SK-N-SH treated with all-trans-retinoic acid at 6 μM for 48 hours (cell line): ENCODE measurements at regions not wholly inside any gene's neighbourhood (a gene's known extent, or its start where the extent isn't known, plus 50 kb on each side); places are given as distances from the start of the nearest gene placed in this dataset.

Experiments used
- ATAC-seq: fragments of 200-7000 bp; cut with Tn5 transposase; 3 replicates; pipeline ENCODE4 v1.9.1; 2020; ENCODE audit warnings: mild to moderate bottlenecking, moderate library complexity
- BACH2 ChIP-seq: fragments of 250-450 bp; sonication (Bioruptor Pico); IDR thresholded peaks from 2 replicates; pipeline ENCODE4 v1.9.0; 2021; ENCODE audit warnings: mild to moderate bottlenecking, borderline replicate concordance
- CREB5 ChIP-seq: fragments of 250-450 bp; sonication (Bioruptor Pico); IDR thresholded peaks from 2 replicates; pipeline ENCODE4 v1.5.1; 2020; ENCODE audit warnings: low read depth, mild to moderate bottlenecking, moderate library complexity
- CSRNP3 ChIP-seq: fragments of 250-450 bp; sonication (Bioruptor Pico); IDR thresholded peaks from 2 replicates; pipeline ENCODE4 v1.5.1; 2021; ENCODE audit warnings: mild to moderate bottlenecking, moderate library complexity
- ESRRG ChIP-seq: fragments of 250-450 bp; sonication (Bioruptor Pico); IDR thresholded peaks from 2 replicates; pipeline ENCODE4 v1.6.1; 2021; ENCODE audit warnings: mild to moderate bottlenecking
- GLIS3 ChIP-seq: fragments of 250-450 bp; sonication (Bioruptor Pico); IDR thresholded peaks from 2 replicates; pipeline ENCODE4 v1.5.0; 2020; ENCODE audit warnings: mild to moderate bottlenecking, moderate library complexity
- OSR1 ChIP-seq: fragments of 250-450 bp; sonication (Bioruptor Pico); IDR thresholded peaks from 2 replicates; pipeline ENCODE4 v1.8.0; 2022; ENCODE audit warnings: moderate library complexity, mild to moderate bottlenecking, inconsistent platforms
- PATZ1 ChIP-seq: fragments of 250-450 bp; sonication (Bioruptor Pico); IDR thresholded peaks from 2 replicates; pipeline ENCODE4 v1.8.0; 2020; ENCODE audit warnings: mild to moderate bottlenecking, moderate library complexity, borderline replicate concordance
- POU6F1 ChIP-seq: fragments of 250-450 bp; sonication (Bioruptor Pico); IDR thresholded peaks from 2 replicates; pipeline ENCODE4 v1.8.0; 2021; ENCODE audit warnings: low read depth, mild to moderate bottlenecking, moderate library complexity, borderline replicate concordance
- PPARA ChIP-seq: fragments of 250-450 bp; sonication (Bioruptor Pico); IDR thresholded peaks from 2 replicates; pipeline ENCODE4 v1.5.0; 2020; ENCODE audit warnings: mild to moderate bottlenecking, borderline replicate concordance
- RARB ChIP-seq: fragments of 250-450 bp; sonication (Bioruptor Pico); IDR thresholded peaks from 2 replicates; pipeline ENCODE4 v1.8.0; 2021; ENCODE audit warnings: mild to moderate bottlenecking, moderate library complexity
- SNAI2 ChIP-seq: fragments of 250-450 bp; sonication (Bioruptor Pico); IDR thresholded peaks from 2 replicates; pipeline ENCODE4 v1.5.0; 2020; ENCODE audit warnings: mild to moderate bottlenecking, moderate library complexity
- TCF4 ChIP-seq: fragments of 250-450 bp; sonication (Bioruptor Pico); IDR thresholded peaks from 2 replicates; pipeline ENCODE4 v1.8.0; 2021; ENCODE audit warnings: mild to moderate bottlenecking, moderate library complexity, borderline replicate concordance
- TOX ChIP-seq: fragments of 250-450 bp; sonication (Bioruptor Pico); IDR thresholded peaks from 2 replicates; pipeline ENCODE4 v1.8.0; 2021; ENCODE audit warnings: mild to moderate bottlenecking, moderate library complexity, borderline replicate concordance
- TSHZ2 ChIP-seq: fragments of 250-450 bp; sonication (Bioruptor Pico); IDR thresholded peaks from 2 replicates; pipeline ENCODE4 v1.5.0; 2020; ENCODE audit warnings: mild to moderate bottlenecking, moderate library complexity
- ZFP3 ChIP-seq: fragments of 250-450 bp; sonication (Bioruptor Pico); IDR thresholded peaks from 2 replicates; pipeline ENCODE4 v1.5.0; 2020; ENCODE audit warnings: mild to moderate bottlenecking, moderate library complexity
- ZFP30 ChIP-seq: fragments of 450-650 bp; formaldehyde crosslinking; IDR thresholded peaks from 2 replicates; pipeline ENCODE4 v1.5.0; 2022; ENCODE audit warnings: mild to moderate bottlenecking, moderate library complexity
- ZNF565 ChIP-seq: fragments of 450-650 bp; formaldehyde crosslinking; conservative IDR thresholded peaks from 2 replicates; pipeline ENCODE4 v1.5.0; 2020; ENCODE audit warnings: low read depth, mild to moderate bottlenecking, moderate library complexity
- ZNF70 ChIP-seq: fragments of 450-650 bp; formaldehyde crosslinking; IDR thresholded peaks from 2 replicates; pipeline ENCODE4 v1.5.0; 2020; ENCODE audit warnings: mild to moderate bottlenecking, moderate library complexity
- ZNF8 ChIP-seq: fragments of 450-650 bp; formaldehyde crosslinking; IDR thresholded peaks from 2 replicates; pipeline ENCODE4 v1.5.0; 2020; ENCODE audit warnings: mild to moderate bottlenecking, moderate library complexity

- no peak for ATAC-seq
- TF ChIP-seq TSHZ2 (CRISPR knock-in tag) (no peak), GLIS3 (CRISPR knock-in tag) (no peak), ZFP30 (CRISPR knock-in tag) (no peak), CSRNP3 (no peak), PPARA (CRISPR knock-in tag) (no peak), TCF4 (CRISPR knock-in tag) (no peak), CREB5 (CRISPR knock-in tag) (no peak), SNAI2 (CRISPR knock-in tag) (no peak), TOX (CRISPR knock-in tag) (no peak), PATZ1 (CRISPR knock-in tag) (no peak), ZNF565 (CRISPR knock-in tag) (no peak), RARB (CRISPR knock-in tag) (no peak)
Measured at GRCh38 chr4:100083289-100083688, 107.0 kb downstream of the DDIT4L start.

- TF ChIP-seq ZFP30 (CRISPR knock-in tag) (no peak), ZNF8 (CRISPR knock-in tag) (no peak)
- ATAC-seq, result no peak
Measured at GRCh38 chr4:100082852-100083251, 107.4 kb downstream of the DDIT4L start.

GRCh38 chr4:100081491-100081890, 108.8 kb downstream of the DDIT4L start:
- no peak for ATAC-seq
- TF ChIP-seq ZFP3 (CRISPR knock-in tag), result 0 out of 2 replicates have a peak, but pooled peaks have one; percentile 14
- TF ChIP-seq PATZ1 (CRISPR knock-in tag), result no peak
- TF ChIP-seq, all 23 proteins: peak for 1

- no peak for ATAC-seq
- TF ChIP-seq TSHZ2 (CRISPR knock-in tag), result no peak
- TF ChIP-seq ESRRG (CRISPR knock-in tag), result no peak
- TF ChIP-seq ZNF70 (CRISPR knock-in tag), result no peak
- TF ChIP-seq ZFP30 (CRISPR knock-in tag), result no peak
- TF ChIP-seq OSR1 (CRISPR knock-in tag), result no peak
- no peak for TF ChIP-seq GLIS3 (CRISPR knock-in tag)
- TF ChIP-seq PATZ1 (CRISPR knock-in tag), result no peak
- no peak for TF ChIP-seq RARB (CRISPR knock-in tag)
- no peak for TF ChIP-seq BACH2
- TF ChIP-seq POU6F1, result no peak
Measured at GRCh38 chr4:100079264-100079663, 111.0 kb downstream of the DDIT4L start.
